MM.1S (cell line): ENCODE measurements at regions not wholly inside any gene's neighbourhood (a gene's known extent, or its start where the extent isn't known, plus 50 kb on each side); places are given as distances from the start of the nearest gene placed in this dataset.

ENCODE experiments used
- EZH2 ChIP-seq: fragments of 300-600 bp; sonication (generic); optimal IDR thresholded peaks from 2 replicates; pipeline ENCODE3; 2017; ENCODE audit warnings: low read depth, mild to moderate bottlenecking, antibody characterized with exemption, low read length, mixed read lengths
- TF ChIP-seq, protein P1 (sequence below): fragments of 300-600 bp; sonication (generic); IDR thresholded peaks from 2 replicates; pipeline ENCODE4 v1.5.1; 2016; ENCODE audit warnings: antibody characterized with exemption, low read length, mixed read lengths

DNA sequence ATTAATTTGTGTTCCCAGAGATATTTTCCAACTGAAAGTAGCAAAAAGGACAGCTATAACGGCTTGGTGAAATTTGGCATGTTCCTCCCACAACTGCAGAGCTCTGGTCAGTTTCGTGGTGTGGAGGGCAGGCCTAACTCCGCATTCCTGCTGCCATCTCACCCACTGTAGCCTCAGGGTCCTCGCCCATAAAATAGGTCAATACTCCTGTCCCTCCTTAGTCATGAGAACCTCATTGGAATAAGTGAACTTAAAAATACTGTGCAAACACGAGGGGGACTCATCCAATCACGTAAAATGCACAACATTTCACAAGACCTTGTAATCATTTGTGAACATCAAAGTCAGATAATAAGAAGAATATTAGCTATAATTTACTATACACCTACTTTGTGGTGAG, 143.5 kb upstream of the NCKAP5 start:
- TF ChIP-seq, protein P1, sequence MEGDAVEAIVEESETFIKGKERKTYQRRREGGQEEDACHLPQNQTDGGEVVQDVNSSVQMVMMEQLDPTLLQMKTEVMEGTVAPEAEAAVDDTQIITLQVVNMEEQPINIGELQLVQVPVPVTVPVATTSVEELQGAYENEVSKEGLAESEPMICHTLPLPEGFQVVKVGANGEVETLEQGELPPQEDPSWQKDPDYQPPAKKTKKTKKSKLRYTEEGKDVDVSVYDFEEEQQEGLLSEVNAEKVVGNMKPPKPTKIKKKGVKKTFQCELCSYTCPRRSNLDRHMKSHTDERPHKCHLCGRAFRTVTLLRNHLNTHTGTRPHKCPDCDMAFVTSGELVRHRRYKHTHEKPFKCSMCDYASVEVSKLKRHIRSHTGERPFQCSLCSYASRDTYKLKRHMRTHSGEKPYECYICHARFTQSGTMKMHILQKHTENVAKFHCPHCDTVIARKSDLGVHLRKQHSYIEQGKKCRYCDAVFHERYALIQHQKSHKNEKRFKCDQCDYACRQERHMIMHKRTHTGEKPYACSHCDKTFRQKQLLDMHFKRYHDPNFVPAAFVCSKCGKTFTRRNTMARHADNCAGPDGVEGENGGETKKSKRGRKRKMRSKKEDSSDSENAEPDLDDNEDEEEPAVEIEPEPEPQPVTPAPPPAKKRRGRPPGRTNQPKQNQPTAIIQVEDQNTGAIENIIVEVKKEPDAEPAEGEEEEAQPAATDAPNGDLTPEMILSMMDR = no peak
- TF ChIP-seq EZH2 = no peak
